Neural cell (in vitro differentiated cells): ENCODE measurements at regions not wholly inside any gene's neighbourhood (a gene's known extent, or its start where the extent isn't known, plus 50 kb on each side); places are given as distances from the start of the nearest gene placed in this dataset.
"Not testable (repeated sequence)": the region's sequence is repeated elsewhere in the genome, so short reads cannot be mapped to it uniquely, and the experiment has no call there.

Source experiments
- H2AFZ ChIP-seq: fragments of 200-600, 300-800 bp; sonication (generic), shearing (Covaris generic); 2 replicates; pipeline ENCODE4 v1.6.0; 2014; ENCODE audit warnings: low read depth, mild to moderate bottlenecking, antibody characterized with exemption, low read length, moderate library complexity
- H3F3A ChIP-seq: fragments of 200-600 bp; shearing (Covaris generic); 2 replicates; pipeline ENCODE4 v1.6.1; 2016; ENCODE audit warnings: mild to moderate bottlenecking, moderate library complexity, mixed read lengths, antibody characterized with exemption, low read length; ENCODE audit not compliant: insufficient read depth, poor library complexity, severe bottlenecking
- H3K27ac ChIP-seq: fragments of 200-600, 300-800 bp; sonication (generic), shearing (Covaris generic); 2 replicates; pipeline ENCODE4 v1.5.1; 2014; ENCODE audit warnings: mild to moderate bottlenecking, low read length, moderate library complexity
- H3K27me3 ChIP-seq: fragments of 300-800, 200-600 bp; sonication (generic), shearing (Covaris generic); 2 replicates; pipeline ENCODE4 v1.6.0; 2014; ENCODE audit warnings: mild to moderate bottlenecking, low read depth, low read length, moderate library complexity; ENCODE audit not compliant: insufficient read depth
- H3K36me3 ChIP-seq: fragments of 300-800, 200-600 bp; sonication (generic), shearing (Covaris generic); 2 replicates; pipeline ENCODE4 v1.5.1; 2014; ENCODE audit warnings: mild to moderate bottlenecking, antibody characterized with exemption, low read length, moderate library complexity; ENCODE audit not compliant: insufficient read depth
- H3K4me2 ChIP-seq: fragments of 300-800, 200-600 bp; sonication (generic), shearing (Covaris generic); 2 replicates; pipeline ENCODE4 v1.6.0; 2014; ENCODE audit warnings: mild to moderate bottlenecking, low read length
- H3K4me3 ChIP-seq: fragments of 300-800, 200-600 bp; sonication (generic), shearing (Covaris generic); 2 replicates; pipeline ENCODE4 v1.5.1; 2014; ENCODE audit warnings: mild to moderate bottlenecking, low read length, moderate library complexity
- H3K79me2 ChIP-seq: fragments of 200-600 bp; shearing (Covaris generic); replicated peaks from 2 replicates; pipeline ENCODE4 v1.6.0; 2014; ENCODE audit warnings: mild to moderate bottlenecking, low read length, moderate library complexity; ENCODE audit not compliant: insufficient read depth
- H3K9ac ChIP-seq: fragments of 300-800, 200-600 bp; sonication (generic), shearing (Covaris generic); 2 replicates; pipeline ENCODE4 v1.6.1; 2016; ENCODE audit warnings: mild to moderate bottlenecking, low read length, mixed read lengths
- H3K9me2 ChIP-seq: fragments of 200-600 bp; shearing (Covaris generic); 2 replicates; pipeline ENCODE4 v1.6.1; 2016; ENCODE audit warnings: mild to moderate bottlenecking, low read length, mixed read lengths; ENCODE audit not compliant: insufficient read depth
- H3K9me3 ChIP-seq: fragments of 200-600, 300-800 bp; sonication (generic), shearing (Covaris generic); 2 replicates; pipeline ENCODE4 v1.6.1; 2016; ENCODE audit warnings: mild to moderate bottlenecking, mixed run types, low read length, moderate library complexity, mixed read lengths
- H4K20me1 ChIP-seq: fragments of 200-600 bp; shearing (Covaris generic); 2 replicates; pipeline ENCODE4 v1.6.1; 2016; ENCODE audit warnings: mild to moderate bottlenecking, mixed run types; ENCODE audit not compliant: insufficient read depth
- EP300 ChIP-seq: fragments of 450-650 bp; conservative IDR thresholded peaks from 2 replicates; pipeline ENCODE4 v1.6.1; 2014; ENCODE audit warnings: antibody characterized with exemption, mild to moderate bottlenecking, moderate library complexity; ENCODE audit not compliant: poor library complexity, severe bottlenecking
- EZH2 ChIP-seq: fragments of 200-600, 300-800 bp; shearing (Covaris generic), sonication (generic); IDR thresholded peaks from 2 replicates; pipeline ENCODE4 v1.6.1; 2014; ENCODE audit warnings: antibody characterized with exemption, low read length, borderline replicate concordance, mild to moderate bottlenecking; ENCODE audit not compliant: insufficient read depth, poor library complexity, severe bottlenecking
- MXI1 ChIP-seq: fragments of 450-650 bp; conservative IDR thresholded peaks from 2 replicates; pipeline ENCODE4 v1.6.1; 2014; ENCODE audit warnings: antibody characterized with exemption, mild to moderate bottlenecking; ENCODE audit not compliant: poor library complexity, severe bottlenecking
- POLR2AphosphoS5 ChIP-seq: IDR thresholded peaks from 2 replicates; pipeline ENCODE4 v1.6.1; 2012
- RAD21 ChIP-seq: fragments of 450-650 bp; conservative IDR thresholded peaks from 2 replicates; pipeline ENCODE4 v1.6.1; 2014; ENCODE audit warnings: antibody characterized with exemption, mild to moderate bottlenecking, moderate library complexity
- SMC3 ChIP-seq: fragments of 450-650 bp; conservative IDR thresholded peaks from 2 replicates; pipeline ENCODE4 v1.6.1; 2014; ENCODE audit warnings: antibody characterized with exemption, mild to moderate bottlenecking, moderate library complexity; ENCODE audit not compliant: poor library complexity
- TAF1 ChIP-seq: IDR thresholded peaks from 2 replicates; pipeline ENCODE4 v1.6.1; 2012; ENCODE audit warnings: low read depth
- TF ChIP-seq, protein P1 (sequence below): IDR thresholded peaks from 2 replicates; pipeline ENCODE4 v1.6.1; 2012; ENCODE audit warnings: borderline replicate concordance
- TF ChIP-seq, protein P2 (sequence below): fragments of 450-650 bp; IDR thresholded peaks from 2 replicates; pipeline ENCODE4 v1.5.1; 2014; ENCODE audit warnings: antibody characterized with exemption, mild to moderate bottlenecking, moderate library complexity; ENCODE audit not compliant: poor library complexity, severe bottlenecking

DNA sequence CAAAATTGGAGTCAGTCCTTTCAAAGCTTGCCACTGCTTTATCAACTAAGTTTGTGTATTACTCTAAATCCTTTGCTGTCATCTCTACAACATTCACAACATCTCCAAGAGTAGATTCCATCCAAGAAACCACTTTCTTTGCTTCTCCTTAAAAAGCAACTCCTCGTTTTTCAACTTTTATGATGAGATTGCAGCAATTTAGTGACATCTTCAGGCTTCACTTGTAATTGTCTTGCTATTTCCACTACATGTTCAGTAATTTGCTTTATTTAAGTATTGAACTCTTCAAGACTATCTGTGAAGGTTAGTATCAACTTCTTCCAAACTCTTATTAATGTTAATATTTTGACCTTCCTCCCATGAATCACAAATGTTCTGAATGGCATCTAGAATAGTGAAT lies 747.9 kb downstream of the TMTC2 start:
- no peaks in the 10 kb centered on the region for H3K27me3 ChIP-seq
- H3F3A ChIP-seq, result no peaks in the 10 kb centered on the region
- H4K20me1 ChIP-seq, result no peaks in the 10 kb centered on the region
- H3K36me3 ChIP-seq, result no peaks in the 10 kb centered on the region
- H3K9me3 ChIP-seq, result peaks cover 5% of the 10 kb centered on the region
- H3K4me3 ChIP-seq, result no peak overlapping the region
- H3K4me2 ChIP-seq, result no peak overlapping the region
- no peak for TF ChIP-seq SMC3
- TF ChIP-seq, protein P1, sequence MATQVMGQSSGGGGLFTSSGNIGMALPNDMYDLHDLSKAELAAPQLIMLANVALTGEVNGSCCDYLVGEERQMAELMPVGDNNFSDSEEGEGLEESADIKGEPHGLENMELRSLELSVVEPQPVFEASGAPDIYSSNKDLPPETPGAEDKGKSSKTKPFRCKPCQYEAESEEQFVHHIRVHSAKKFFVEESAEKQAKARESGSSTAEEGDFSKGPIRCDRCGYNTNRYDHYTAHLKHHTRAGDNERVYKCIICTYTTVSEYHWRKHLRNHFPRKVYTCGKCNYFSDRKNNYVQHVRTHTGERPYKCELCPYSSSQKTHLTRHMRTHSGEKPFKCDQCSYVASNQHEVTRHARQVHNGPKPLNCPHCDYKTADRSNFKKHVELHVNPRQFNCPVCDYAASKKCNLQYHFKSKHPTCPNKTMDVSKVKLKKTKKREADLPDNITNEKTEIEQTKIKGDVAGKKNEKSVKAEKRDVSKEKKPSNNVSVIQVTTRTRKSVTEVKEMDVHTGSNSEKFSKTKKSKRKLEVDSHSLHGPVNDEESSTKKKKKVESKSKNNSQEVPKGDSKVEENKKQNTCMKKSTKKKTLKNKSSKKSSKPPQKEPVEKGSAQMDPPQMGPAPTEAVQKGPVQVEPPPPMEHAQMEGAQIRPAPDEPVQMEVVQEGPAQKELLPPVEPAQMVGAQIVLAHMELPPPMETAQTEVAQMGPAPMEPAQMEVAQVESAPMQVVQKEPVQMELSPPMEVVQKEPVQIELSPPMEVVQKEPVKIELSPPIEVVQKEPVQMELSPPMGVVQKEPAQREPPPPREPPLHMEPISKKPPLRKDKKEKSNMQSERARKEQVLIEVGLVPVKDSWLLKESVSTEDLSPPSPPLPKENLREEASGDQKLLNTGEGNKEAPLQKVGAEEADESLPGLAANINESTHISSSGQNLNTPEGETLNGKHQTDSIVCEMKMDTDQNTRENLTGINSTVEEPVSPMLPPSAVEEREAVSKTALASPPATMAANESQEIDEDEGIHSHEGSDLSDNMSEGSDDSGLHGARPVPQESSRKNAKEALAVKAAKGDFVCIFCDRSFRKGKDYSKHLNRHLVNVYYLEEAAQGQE, result no peak
- TF ChIP-seq TAF1, result no peak
- no peak for TF ChIP-seq EP300
- TF ChIP-seq RAD21, result no peak
- no peak for TF ChIP-seq EZH2
- TF ChIP-seq, protein P2, sequence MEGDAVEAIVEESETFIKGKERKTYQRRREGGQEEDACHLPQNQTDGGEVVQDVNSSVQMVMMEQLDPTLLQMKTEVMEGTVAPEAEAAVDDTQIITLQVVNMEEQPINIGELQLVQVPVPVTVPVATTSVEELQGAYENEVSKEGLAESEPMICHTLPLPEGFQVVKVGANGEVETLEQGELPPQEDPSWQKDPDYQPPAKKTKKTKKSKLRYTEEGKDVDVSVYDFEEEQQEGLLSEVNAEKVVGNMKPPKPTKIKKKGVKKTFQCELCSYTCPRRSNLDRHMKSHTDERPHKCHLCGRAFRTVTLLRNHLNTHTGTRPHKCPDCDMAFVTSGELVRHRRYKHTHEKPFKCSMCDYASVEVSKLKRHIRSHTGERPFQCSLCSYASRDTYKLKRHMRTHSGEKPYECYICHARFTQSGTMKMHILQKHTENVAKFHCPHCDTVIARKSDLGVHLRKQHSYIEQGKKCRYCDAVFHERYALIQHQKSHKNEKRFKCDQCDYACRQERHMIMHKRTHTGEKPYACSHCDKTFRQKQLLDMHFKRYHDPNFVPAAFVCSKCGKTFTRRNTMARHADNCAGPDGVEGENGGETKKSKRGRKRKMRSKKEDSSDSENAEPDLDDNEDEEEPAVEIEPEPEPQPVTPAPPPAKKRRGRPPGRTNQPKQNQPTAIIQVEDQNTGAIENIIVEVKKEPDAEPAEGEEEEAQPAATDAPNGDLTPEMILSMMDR, result no peak
- no peak for TF ChIP-seq MXI1
- TF ChIP-seq POLR2AphosphoS5, result no peak
- H3K27ac ChIP-seq, result no peak overlapping the region
- H3K9ac ChIP-seq, result no peak overlapping the region
- no peak overlapping the region for H2AFZ ChIP-seq
- H3K9me2 ChIP-seq, result no peaks in the 10 kb centered on the region
- no peaks in the 10 kb centered on the region for H3K79me2 ChIP-seq

DNA sequence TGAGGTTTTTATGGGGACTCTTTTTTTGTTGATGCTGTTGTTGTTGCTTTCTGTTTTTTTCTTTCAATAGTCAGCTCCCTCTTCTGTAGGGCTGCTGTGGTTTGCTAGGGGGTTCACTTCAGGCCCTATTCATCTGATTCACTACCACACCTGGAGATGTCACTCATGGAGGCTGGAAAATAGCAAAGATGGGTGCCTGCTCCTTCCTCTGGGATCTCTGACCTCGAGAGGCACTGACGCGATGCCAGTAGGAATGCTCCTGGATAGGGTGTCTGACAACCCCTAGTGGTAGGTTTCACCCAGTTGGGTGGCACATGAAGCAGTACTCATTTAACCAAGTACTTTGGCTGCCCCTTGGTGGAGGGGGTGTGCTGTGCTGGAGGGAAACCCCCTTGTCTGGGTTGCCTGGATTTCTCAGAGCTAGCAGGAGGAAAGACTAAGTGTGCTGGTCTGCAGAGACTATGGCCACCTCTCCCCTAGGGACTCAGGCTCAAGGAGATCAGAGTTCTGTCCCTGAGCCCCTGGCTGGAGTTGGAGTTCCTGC lies 745.5 kb downstream of the TMTC2 start:
- Histone ChIP-seq H3K36me3 (no peaks in the 10 kb centered on the region), H3K4me2 (no peak overlapping the region), H3K79me2 (no peaks in the 10 kb centered on the region), H3F3A (no peaks in the 10 kb centered on the region), H3K9me3 (peaks cover 5% of the 10 kb centered on the region), H3K9ac (no peak overlapping the region), H3K27ac (no peak overlapping the region), H2AFZ (no peak overlapping the region), H3K9me2 (no peaks in the 10 kb centered on the region), H3K27me3 (no peaks in the 10 kb centered on the region), H3K4me3 (no peak overlapping the region), H4K20me1 (no peaks in the 10 kb centered on the region)
- TF ChIP-seq RAD21, result no peak
- no peak for TF ChIP-seq MXI1
- no peak for TF ChIP-seq POLR2AphosphoS5
- TF ChIP-seq, protein P1, result no peak
- TF ChIP-seq EZH2, result no peak

DNA sequence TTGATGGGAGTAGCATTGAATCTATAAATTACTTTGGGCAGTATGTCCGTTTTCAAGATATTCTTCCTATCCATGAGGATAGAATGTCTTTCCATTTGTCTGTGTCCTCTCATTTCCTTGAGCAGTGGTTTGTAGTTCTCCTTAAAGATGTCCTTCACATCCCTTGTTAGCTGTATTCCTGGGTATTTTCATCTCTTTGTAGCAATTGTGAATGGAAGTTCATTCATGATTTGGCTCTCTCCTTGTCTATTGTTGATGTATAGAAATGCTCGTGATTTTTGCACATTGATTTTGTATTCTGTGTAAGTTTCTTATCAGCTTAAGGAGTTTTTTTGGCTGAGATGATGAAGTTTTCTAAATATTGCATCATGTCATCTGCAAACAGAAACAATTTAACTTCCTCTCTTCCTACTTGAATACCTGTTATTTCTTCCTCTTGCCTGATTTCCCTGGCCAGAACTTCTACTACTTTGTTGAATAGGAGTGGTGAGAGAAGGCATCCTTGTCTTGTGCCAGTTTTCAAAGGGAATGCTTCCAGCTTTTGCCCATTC lies 741.0 kb downstream of the TMTC2 start:
- H4K20me1 ChIP-seq, H3K9me2 ChIP-seq, H2AFZ ChIP-seq: not testable (repeated sequence)

More for the DNA sequence above, 741.0 kb downstream of the TMTC2 start:
- H3K36me3 ChIP-seq, H3K9me3 ChIP-seq, H3K79me2 ChIP-seq, H3K27ac ChIP-seq, H3K4me3 ChIP-seq, H3F3A ChIP-seq, H3K9ac ChIP-seq, H3K27me3 ChIP-seq, H3K4me2 ChIP-seq: not testable (repeated sequence)
